MM.1S (cell line): ENCODE measurements at regions not wholly inside any gene's neighbourhood (a gene's known extent, or its start where the extent isn't known, plus 50 kb on each side); places are given as distances from the start of the nearest gene placed in this dataset.

Experiments used
- DNase-seq: peaks from one replicate; pipeline ENCODE4 v3.0.0-alpha.2; 2015
- H2AFZ ChIP-seq: fragments of 300-600 bp; sonication (generic); 2 replicates; pipeline ENCODE4 v1.6.0; 2016; ENCODE audit warnings: antibody characterized with exemption, low read length
- H3F3A ChIP-seq: fragments of 300-600 bp; sonication (generic); 2 replicates; pipeline ENCODE4 v1.6.1; 2016; ENCODE audit warnings: mild to moderate bottlenecking, antibody characterized with exemption, low read length, moderate library complexity, mixed read lengths; ENCODE audit not compliant: insufficient read depth
- H3K27ac ChIP-seq: fragments of 300-600 bp; sonication (generic); 2 replicates; pipeline ENCODE4 v1.5.1; 2016; ENCODE audit warnings: mild to moderate bottlenecking, low read length
- H3K27me3 ChIP-seq: fragments of 300-600 bp; sonication (generic); replicated peaks from 2 replicates; pipeline ENCODE4 v1.6.0; 2016; ENCODE audit warnings: low read length; ENCODE audit not compliant: insufficient read depth
- H3K36me3 ChIP-seq: fragments of 300-600 bp; sonication (generic); replicated peaks from 2 replicates; pipeline ENCODE4 v1.6.1; 2016; ENCODE audit warnings: mild to moderate bottlenecking, low read length, mixed read lengths; ENCODE audit not compliant: insufficient read depth
- H3K4me1 ChIP-seq: fragments of 300-600 bp; sonication (generic); 2 replicates; pipeline ENCODE4 v1.6.1; 2016; ENCODE audit warnings: low read length, mixed read lengths
- H3K4me2 ChIP-seq: fragments of 300-600 bp; sonication (generic); 2 replicates; pipeline ENCODE4 v1.6.0; 2016; ENCODE audit warnings: low read depth, low read length
- H3K4me3 ChIP-seq: fragments of 300-600 bp; sonication (generic); 2 replicates; pipeline ENCODE4 v1.5.1; 2016; ENCODE audit warnings: low read length, mixed read lengths
- H3K79me2 ChIP-seq: fragments of 300-600 bp; sonication (generic); 2 replicates; pipeline ENCODE4 v1.6.1; 2016; ENCODE audit warnings: mixed run types, low read length, mixed read lengths
- H3K9ac ChIP-seq: fragments of 300-600 bp; sonication (generic); 2 replicates; pipeline ENCODE4 v1.6.1; 2016; ENCODE audit warnings: low read length, mixed read lengths
- H3K9me2 ChIP-seq: fragments of 300-600 bp; sonication (generic); replicated peaks from 2 replicates; pipeline ENCODE4 v1.6.1; 2016; ENCODE audit warnings: mild to moderate bottlenecking, low read length, mixed read lengths; ENCODE audit not compliant: insufficient read depth
- H3K9me3 ChIP-seq: fragments of 300-600 bp; sonication (generic); replicated peaks from 2 replicates; pipeline ENCODE4 v1.6.1; 2016; ENCODE audit warnings: mild to moderate bottlenecking, low read length, mixed read lengths; ENCODE audit not compliant: insufficient read depth
- H4K20me1 ChIP-seq: fragments of 300-600 bp; sonication (generic); 2 replicates; pipeline ENCODE4 v1.6.1; 2016; ENCODE audit warnings: mild to moderate bottlenecking, low read length, moderate library complexity, mixed read lengths; ENCODE audit not compliant: insufficient read depth
- CTCF ChIP-seq: fragments of 300-600 bp; sonication (generic); IDR thresholded peaks from 2 replicates; pipeline ENCODE4 v1.5.1; 2016; ENCODE audit warnings: antibody characterized with exemption, low read length, mixed read lengths
- EZH2 ChIP-seq: fragments of 300-600 bp; sonication (generic); optimal IDR thresholded peaks from 2 replicates; pipeline ENCODE3; 2017; ENCODE audit warnings: low read depth, mild to moderate bottlenecking, antibody characterized with exemption, low read length, mixed read lengths
- EZH2phosphoT487 ChIP-seq: fragments of 300-600 bp; sonication (generic); IDR thresholded peaks from 2 replicates; pipeline ENCODE4 v1.6.1; 2018; ENCODE audit warnings: antibody characterized with exemption, low read length

GRCh38 chr1:219302697-219303096 lies 129.0 kb downstream of the LYPLAL1 start:
- Histone ChIP-seq H3K4me3 (no peak overlapping the region), H3K4me2 (no peak overlapping the region), H3K4me1 (no peaks in the 10 kb centered on the region), H3K9me2 (no peaks in the 10 kb centered on the region), H4K20me1 (no peaks in the 10 kb centered on the region), H3K27ac (no peak overlapping the region), H3K27me3 (no peaks in the 10 kb centered on the region), H3F3A (no peaks in the 10 kb centered on the region), H3K9ac (no peak overlapping the region), H2AFZ (no peak overlapping the region), H3K79me2 (no peaks in the 10 kb centered on the region), H3K9me3 (no peaks in the 10 kb centered on the region), H3K36me3 (no peaks in the 10 kb centered on the region)
- DNase-seq = no peak
- TF ChIP-seq CTCF (no peak), EZH2 (no peak), EZH2phosphoT487 (no peak)

GRCh38 chr1:219299420-219299819 lies 125.7 kb downstream of the LYPLAL1 start:
- Histone ChIP-seq H3K27me3 (no peaks in the 10 kb centered on the region), H2AFZ (no peak overlapping the region), H3K9me3 (no peaks in the 10 kb centered on the region), H3K4me1 (no peaks in the 10 kb centered on the region), H3K9me2 (no peaks in the 10 kb centered on the region), H3K4me2 (no peak overlapping the region), H4K20me1 (no peaks in the 10 kb centered on the region), H3K4me3 (no peak overlapping the region), H3K79me2 (no peaks in the 10 kb centered on the region), H3K9ac (no peak overlapping the region), H3K36me3 (no peaks in the 10 kb centered on the region), H3F3A (no peaks in the 10 kb centered on the region), H3K27ac (no peak overlapping the region)
- DNase-seq = no peak
- TF ChIP-seq CTCF (no peak), EZH2phosphoT487 (no peak), EZH2 (no peak)

GRCh38 chr1:219298571-219299148 lies 125.0 kb downstream of the LYPLAL1 start:
- Histone ChIP-seq H4K20me1 (no peaks in the 10 kb centered on the region), H3F3A (no peaks in the 10 kb centered on the region), H3K4me1 (no peaks in the 10 kb centered on the region), H3K9ac (no peak overlapping the region), H3K9me2 (no peaks in the 10 kb centered on the region), H3K4me3 (no peak overlapping the region), H3K27me3 (no peaks in the 10 kb centered on the region), H3K4me2 (no peak overlapping the region), H3K79me2 (no peaks in the 10 kb centered on the region), H3K9me3 (no peaks in the 10 kb centered on the region), H2AFZ (no peak overlapping the region), H3K36me3 (no peaks in the 10 kb centered on the region), H3K27ac (no peak overlapping the region)
- no peak for DNase-seq
- no peak for TF ChIP-seq EZH2

DNA sequence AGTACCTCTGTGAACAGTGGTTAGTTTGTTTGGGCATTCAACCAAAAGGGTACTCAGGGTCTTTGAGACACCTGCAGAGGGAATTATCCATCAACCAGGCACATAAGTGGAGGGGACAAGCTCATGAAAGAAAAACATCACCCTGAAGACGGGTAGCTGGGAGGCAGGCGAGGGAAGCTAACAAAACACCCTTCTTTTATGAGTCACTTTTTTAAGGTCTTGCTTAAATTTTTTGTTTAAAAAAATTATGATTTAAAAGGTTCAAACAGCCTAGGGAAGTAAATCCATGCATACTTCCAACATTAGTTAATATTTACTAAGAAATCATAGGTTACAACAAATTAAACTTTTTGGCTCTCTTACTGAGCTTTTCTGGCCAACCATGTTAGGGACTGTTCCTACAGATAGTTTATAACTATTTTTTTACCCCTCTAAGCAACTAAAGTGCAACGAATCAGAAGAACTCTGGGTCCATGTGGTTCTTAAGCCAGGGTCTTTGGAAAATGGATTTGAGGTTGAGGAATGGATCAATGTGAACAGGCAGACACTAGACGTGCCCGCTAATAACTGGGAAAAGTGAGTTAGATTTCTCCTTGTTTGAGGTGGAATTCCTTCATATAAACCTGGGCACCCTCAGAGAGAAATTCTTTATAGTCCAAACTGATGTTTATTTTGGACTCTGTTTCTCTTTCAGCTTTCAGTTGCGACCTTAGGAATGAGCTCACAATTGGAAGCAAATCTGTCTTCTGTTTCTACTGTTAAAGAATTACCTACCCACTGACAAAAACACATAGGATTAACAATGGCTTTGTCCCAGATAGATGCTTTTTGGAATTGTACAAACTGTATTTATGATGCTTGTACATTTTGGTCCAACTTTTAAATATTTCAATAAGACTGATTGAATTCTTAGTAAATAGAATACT lies 123.0 kb downstream of the LYPLAL1 start:
- Histone ChIP-seq H3K4me3 (no peak overlapping the region), H3K79me2 (no peaks in the 10 kb centered on the region), H3K36me3 (no peaks in the 10 kb centered on the region), H3F3A (no peaks in the 10 kb centered on the region), H4K20me1 (no peaks in the 10 kb centered on the region), H3K27ac (no peak overlapping the region), H2AFZ (no peak overlapping the region), H3K9me2 (no peaks in the 10 kb centered on the region), H3K9me3 (no peaks in the 10 kb centered on the region), H3K9ac (no peak overlapping the region), H3K4me2 (no peak overlapping the region), H3K4me1 (no peaks in the 10 kb centered on the region), H3K27me3 (no peaks in the 10 kb centered on the region)
- TF ChIP-seq CTCF (no peak), EZH2 (no peak)
- DNase-seq = no peak
